A204.1 (cell line): ENCODE measurements at regions not wholly inside any gene's neighbourhood (a gene's known extent, or its start where the extent isn't known, plus 50 kb on each side); places are given as distances from the start of the nearest gene placed in this dataset.
A peak's percentile ranks its signal among the peaks of the same experiment; 100 is the strongest.
"Not testable (repeated sequence)": the region's sequence is repeated elsewhere in the genome, so short reads cannot be mapped to it uniquely, and the experiment has no call there.

Experiments used
- FAIRE-seq: peaks from 2 replicates; lab custom pipeline; 2012; peaks lifted over from hg19 to GRCh38; lab: Jason Lieb, UNC

DNA sequence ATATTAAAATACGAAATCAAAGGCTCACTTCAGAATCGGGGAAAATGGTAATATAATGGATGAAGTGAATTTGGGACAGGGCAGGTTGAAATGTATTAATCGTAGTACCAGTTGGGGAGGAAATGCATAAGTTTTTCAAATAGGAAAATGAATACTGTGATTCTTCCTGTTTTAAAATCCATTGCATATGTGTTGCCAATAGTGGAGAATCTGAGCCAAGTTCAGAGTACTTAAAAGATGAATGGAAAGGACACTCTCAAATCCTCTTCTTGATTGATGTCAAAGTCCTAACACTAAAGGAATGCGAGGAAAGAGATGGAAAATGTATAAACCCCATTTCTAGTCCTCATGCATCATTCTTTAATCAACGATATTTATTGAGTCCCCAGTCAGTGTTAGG lies 160.9 kb upstream of the CCNG1 start:
- no peak for FAIRE-seq

DNA sequence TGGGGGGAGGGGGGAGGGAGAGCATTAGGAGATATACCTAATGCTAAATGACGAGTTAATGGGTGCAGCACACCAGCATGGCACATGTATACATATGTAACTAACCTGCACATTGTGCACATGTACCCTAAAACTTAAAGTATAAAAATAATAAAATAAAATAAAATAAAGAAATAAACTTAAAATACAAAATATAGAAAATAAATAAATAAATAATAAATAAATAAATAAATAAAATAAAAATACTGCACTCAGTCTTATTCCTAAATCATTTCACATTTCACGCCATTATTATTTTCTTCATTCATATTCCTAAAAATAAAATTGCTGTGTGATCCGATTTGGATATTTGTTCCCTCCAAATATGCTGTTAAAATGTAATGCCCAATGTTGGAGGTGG lies 156.5 kb upstream of the CCNG1 start:
- not testable (repeated sequence) for FAIRE-seq

DNA sequence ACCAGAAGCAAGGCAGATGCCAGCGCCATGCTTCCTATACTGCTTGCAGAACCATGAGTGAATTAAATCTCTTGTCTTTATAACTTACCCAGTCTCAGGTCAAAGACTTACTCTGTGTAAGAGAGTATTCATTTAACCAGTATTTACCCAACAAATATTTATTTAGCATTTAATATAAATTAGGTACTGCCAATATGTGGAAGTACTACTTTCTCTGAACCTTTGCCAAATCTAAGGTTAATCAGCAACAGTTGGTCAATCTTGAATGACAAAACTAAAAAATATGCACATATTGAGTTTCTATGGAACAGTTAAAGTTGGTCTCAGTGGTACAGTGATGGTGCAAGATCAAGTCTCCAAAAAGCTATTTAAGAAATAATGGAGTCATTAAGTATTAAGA lies 155.9 kb upstream of the CCNG1 start:
- FAIRE-seq, result no peak

DNA sequence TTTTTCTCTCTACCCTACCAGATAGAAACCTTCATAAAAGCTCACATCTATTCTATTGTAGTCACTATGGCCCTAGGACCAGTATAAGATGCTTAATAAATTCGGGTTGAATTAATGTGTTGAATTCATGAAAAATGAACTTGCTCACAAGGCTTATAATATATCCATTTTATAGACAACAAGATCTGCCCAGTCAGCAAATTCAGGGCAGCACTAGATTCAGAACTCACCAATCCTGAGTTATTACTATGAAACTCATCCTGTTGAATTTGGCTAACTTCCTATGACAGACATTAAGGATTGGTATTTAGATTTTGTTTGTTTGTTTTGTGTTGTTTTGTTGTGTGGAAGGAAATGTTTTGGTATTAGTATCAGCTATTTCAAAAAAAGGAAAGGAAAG lies 143.6 kb upstream of the CCNG1 start:
- FAIRE-seq, result no peak

GRCh38 chr5:163303718-163304117 lies 133.7 kb upstream of the CCNG1 start:
- FAIRE-seq, result no peak

DNA sequence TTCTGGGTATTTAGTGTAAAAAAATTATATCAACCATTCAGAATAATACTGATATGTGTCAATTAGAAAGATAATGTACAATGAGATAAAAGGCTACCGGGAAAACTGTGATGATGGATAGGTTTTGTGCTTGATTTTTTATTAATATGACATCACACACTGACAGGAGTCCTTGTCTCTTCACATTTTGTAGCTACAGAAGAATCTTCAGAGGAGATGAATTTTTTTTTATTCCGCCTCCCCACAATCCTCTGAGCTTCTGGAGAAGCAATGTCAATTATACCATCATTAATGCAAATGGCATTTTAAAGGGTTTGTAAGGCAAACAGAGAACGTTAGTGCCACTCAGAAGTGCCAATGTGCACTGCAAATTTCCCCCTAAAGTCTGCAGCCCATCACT lies 131.7 kb upstream of the CCNG1 start:
- no peak for FAIRE-seq

GRCh38 chr5:163306421-163306820 lies 131.0 kb upstream of the CCNG1 start:
- peak; percentile 68 for FAIRE-seq

GRCh38 chr5:163309914-163310313 lies 127.5 kb upstream of the CCNG1 start:
- no peak for FAIRE-seq

DNA sequence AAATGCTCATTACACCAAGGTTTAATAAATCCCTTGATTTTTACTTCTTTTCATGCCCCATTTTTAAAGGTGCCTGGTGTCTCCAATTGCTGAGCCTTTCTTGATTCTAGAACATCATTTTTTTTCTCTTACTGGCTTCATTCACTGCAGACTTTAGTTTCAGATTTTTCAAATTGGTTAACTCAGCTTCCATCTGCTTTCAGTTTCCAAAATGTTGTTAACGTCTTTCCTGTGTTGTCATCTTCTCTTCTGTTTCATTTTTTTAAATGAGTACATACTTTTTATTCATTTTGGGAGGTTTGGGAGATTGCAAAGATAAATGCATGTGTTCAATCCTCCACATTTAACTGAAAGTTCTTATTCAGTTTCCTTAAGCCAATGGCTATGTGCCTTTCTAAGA lies 126.4 kb upstream of the CCNG1 start:
- no peak for FAIRE-seq

DNA sequence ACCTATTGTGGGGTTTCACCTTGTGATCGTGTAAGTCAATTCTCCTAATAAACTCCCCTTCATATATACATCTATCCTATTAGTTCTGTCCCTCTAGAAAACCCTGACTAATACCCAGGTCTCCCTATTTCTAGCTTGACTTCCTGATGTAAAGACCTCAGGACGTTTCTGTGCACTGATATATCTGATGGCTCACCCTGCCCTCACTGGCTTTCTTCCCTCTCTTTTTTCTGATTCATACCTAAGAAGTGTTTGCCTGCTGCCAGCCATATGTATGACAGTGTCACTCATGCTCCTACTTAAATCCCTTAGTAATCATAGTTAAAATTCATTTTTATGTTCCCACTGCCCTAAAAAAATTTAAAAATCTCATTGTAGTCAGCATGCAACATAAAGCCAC lies 124.8 kb upstream of the CCNG1 start:
- FAIRE-seq, result no peak

DNA sequence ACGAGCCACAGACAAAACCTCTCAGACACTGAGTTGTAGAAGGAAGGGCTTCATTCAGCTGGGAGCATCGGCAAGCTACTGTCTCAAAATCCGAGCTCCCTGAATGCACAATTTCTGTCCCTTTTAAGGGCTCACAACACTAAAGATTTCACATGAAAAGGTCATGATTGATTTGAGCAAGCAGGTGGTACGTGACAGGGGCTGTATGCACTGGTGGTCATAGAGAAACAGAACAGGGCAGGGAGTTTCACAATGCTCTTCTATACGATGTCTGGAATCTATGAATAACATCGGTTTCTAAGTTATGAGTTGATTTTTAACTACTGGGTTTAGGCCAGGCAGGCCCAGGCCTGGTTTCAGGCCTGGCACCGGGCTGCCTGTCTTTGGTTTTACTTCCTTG lies 124.3 kb upstream of the CCNG1 start:
- FAIRE-seq, result not testable (repeated sequence)

- FAIRE-seq, result not testable (repeated sequence)
Measured at GRCh38 chr5:163316374-163316773, 121.0 kb upstream of the CCNG1 start.

GRCh38 chr5:163318707-163319106 lies 118.7 kb upstream of the CCNG1 start:
- FAIRE-seq, result no peak

DNA sequence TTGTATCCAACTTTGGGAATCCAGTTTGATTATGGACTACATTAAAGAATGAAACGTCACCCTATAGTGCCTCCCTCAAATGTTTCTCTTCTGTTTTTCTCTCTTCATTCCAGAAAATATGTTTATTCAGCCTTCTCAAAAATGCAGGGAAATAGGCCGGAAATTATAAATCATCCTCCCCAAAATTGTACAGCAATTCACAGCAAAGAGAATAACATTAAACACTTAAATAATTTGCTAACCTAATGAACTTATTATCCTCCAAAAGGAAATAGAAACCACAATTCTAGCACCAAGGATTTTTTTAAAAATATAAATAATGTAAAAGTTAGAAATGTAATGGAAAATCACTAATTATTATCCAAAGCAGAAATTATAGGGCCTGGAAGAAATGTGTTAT lies 115.9 kb upstream of the CCNG1 start:
- FAIRE-seq, result no peak

DNA sequence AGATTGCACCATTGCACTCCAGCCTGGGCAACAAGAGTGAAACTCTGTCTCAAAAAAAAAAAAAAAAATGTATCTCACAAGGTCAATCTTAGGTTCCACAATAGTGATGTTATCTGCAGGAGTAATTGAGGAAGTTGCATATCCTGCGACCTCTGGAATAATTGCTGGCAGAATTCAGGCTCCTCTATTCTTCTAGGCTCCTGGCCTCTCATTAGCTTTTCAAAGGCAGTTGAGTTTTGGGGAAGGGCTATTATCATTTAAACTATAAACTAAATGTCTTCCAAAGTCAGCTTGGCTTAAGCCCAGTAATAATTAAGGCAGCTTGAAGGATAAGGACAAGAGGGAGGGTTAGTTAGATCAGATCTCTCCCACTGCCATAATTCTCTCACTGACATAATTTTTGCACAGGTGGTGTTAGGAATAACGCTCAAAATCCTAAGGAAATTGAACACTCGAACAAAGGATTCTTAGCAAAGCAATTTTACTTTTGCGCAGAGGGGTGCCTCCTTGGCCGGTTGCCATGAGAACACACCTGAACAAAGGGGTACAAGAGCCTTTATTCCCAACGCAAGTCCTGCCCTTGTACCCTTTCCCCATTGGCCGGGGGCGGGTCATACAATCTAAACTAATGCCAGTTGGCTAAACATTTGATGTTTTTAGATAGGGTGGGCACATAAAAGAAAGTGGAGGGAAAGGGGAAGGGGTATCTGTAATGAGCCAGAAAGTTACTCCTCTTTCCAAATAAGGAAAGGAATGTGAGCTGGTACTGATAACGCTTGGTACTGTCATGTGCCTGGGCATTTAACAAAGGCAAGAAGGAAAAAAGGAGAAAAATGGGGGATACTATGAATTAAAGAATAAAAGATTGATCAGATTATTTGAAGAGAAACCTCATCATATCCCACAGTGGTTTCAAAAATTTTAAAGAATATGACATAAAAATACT lies 106.4 kb upstream of the CCNG1 start:
- no peak for FAIRE-seq

- not testable (repeated sequence) for FAIRE-seq
Measured at GRCh38 chr5:163336074-163336473, 101.3 kb upstream of the CCNG1 start.

DNA sequence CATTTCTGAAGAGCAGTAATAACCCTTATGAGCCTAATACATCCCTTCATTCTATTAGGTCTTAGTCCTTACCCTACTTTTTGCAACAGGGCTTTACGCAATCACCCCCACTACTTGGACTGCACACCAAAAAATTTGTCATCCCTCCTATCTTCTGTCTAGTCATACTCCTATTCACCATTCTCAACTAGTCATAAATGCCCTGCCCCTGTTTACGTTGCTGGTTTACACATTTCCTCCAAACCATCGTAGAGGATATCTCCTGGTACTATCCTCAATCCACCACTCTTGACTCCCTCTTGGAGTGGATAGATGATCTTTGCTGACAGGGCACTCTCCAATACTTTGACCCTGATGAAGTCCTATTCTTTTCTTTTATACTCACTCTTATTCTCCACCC lies 98.2 kb upstream of the CCNG1 start:
- FAIRE-seq, result no peak

GRCh38 chr5:163340378-163340777 lies 97.0 kb upstream of the CCNG1 start:
- not testable (repeated sequence) for FAIRE-seq

DNA sequence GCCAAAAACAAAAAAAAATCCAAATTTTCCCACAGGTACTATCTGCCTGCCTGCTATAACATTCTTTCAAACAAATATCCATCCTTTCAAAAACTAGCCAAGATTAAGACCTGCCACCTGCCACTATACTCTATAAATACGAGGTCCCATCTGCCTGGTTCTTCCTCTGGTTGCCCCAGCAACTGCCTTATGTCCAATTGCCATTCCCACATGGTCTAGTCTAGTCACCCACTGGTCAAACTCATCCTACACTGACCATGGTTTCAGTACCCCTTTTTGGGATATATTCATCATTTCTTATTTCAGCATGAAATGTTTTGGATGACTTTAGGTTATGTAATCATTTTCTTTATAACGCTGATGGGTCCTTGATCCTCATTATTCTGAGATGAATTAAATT lies 95.1 kb upstream of the CCNG1 start:
- FAIRE-seq, result no peak

GRCh38 chr5:163345216-163345615 lies 92.2 kb upstream of the CCNG1 start:
- FAIRE-seq, result no peak

DNA sequence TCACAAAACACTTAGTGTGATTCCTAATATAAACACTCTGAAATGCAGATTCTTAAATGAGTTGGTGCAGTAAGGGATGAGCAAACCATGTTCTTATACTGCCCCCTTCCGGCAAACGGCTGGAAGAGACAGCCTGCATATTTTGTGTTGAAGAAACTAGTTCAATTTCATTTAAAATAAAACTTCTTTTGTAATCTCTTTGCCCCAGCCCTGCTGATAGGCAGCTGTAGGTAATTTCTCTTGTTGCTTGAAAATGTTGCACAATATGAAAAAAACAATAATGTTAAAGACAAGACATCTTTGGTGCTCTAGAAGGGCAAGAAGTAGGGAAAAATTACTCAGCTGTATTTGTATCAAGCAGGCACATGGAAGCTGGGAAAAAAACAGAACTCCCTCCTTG lies 89.7 kb upstream of the CCNG1 start:
- FAIRE-seq, result peak; percentile 88

- no peak for FAIRE-seq
Measured at GRCh38 chr5:163350083-163350482, 87.3 kb upstream of the CCNG1 start.

- FAIRE-seq, result no peak
Measured at GRCh38 chr5:163352531-163352930, 84.9 kb upstream of the CCNG1 start.

GRCh38 chr5:163355811-163356210 lies 81.6 kb upstream of the CCNG1 start:
- FAIRE-seq, result not testable (repeated sequence)
